ENCODE measurements at regions not wholly inside any gene's neighbourhood (a gene's known extent, or its start where the extent isn't known, plus 50 kb on each side); places are given as distances from the start of the nearest gene placed in this dataset.

GRCh38 chr10:22473459-22473858 lies 128.2 kb downstream of the SPAG6 start:
- TF ChIP-seq CTCF (IDR thresholded peaks at IDR 0.05) (no peak), POLR2A (IDR thresholded peaks at IDR 0.05) (no peak), POLR2AphosphoS5 (IDR thresholded peaks at IDR 0.05; ENCODE audit: insufficient read depth in 1 of 2, low read depth in 1 of 2) (no peak)

Data from vagina (tissue), 2 donors.